Natural killer cell (primary cell): ENCODE measurements at regions not wholly inside any gene's neighbourhood (a gene's known extent, or its start where the extent isn't known, plus 50 kb on each side); places are given as distances from the start of the nearest gene placed in this dataset.

Source experiments
- ATAC-seq, 3 donors: fragments of 150-1000 bp in 2 of 3; fragments of 200-7000 bp in 1 of 3; cut with Tn5 transposase; 1 replicate in 1 of 3; 2 replicates in 2 of 3; pipeline ENCODE4 v1.10.0; 2021; ENCODE audit warnings: mild to moderate bottlenecking in 2 of 3, moderate library complexity in 2 of 3
- DNase-seq, 2 donors: peaks; one replicate each; pipeline versions ENCODE4 v3.0.0 to v3.0.0-alpha.2; 2013 to 2021; ENCODE audit warnings: mixed read lengths in 1 of 2
- H3K27ac ChIP-seq: one replicate; pipeline ENCODE4 v1.5.1; 2013; ENCODE audit warnings: mild to moderate bottlenecking, low read length
- H3K27me3 ChIP-seq: one replicate; pipeline ENCODE4 v1.6.1; 2013; ENCODE audit warnings: low read length; ENCODE audit not compliant: control insufficient read depth, insufficient read depth
- H3K36me3 ChIP-seq: one replicate; pipeline ENCODE4 v1.6.1; 2013; ENCODE audit warnings: low read length; ENCODE audit not compliant: control insufficient read depth, insufficient read depth
- H3K4me1 ChIP-seq: one replicate; pipeline ENCODE4 v1.6.1; 2013; ENCODE audit warnings: low read length; ENCODE audit not compliant: control insufficient read depth, insufficient read depth
- H3K4me3 ChIP-seq: one replicate; pipeline ENCODE4 v1.5.1; 2013; ENCODE audit warnings: low read length
- H3K9me3 ChIP-seq: one replicate; pipeline ENCODE4 v1.6.1; 2013; ENCODE audit warnings: low read length; ENCODE audit not compliant: control insufficient read depth, insufficient read depth
- H3K27ac Mint-ChIP-seq, 2 donors: one replicate each; pipeline ENCODE4 v1.8.0; 2022; ENCODE audit warnings: mild to moderate bottlenecking in 2 of 2, mixed read lengths in 2 of 2, moderate library complexity in 1 of 2
- H3K27me3 Mint-ChIP-seq, 2 donors: one replicate each; pipeline ENCODE4 v1.8.0; 2022; ENCODE audit warnings: low read depth in 2 of 2, mixed read lengths in 2 of 2
- H3K36me3 Mint-ChIP-seq: one replicate; pipeline ENCODE4 v1.8.0; 2022; ENCODE audit warnings: mixed read lengths
- H3K4me1 Mint-ChIP-seq, 2 donors: one replicate each; pipeline ENCODE4 v1.8.0; 2022; ENCODE audit warnings: mixed read lengths in 2 of 2
- H3K4me3 Mint-ChIP-seq: one replicate; pipeline ENCODE4 v1.8.0; 2022; ENCODE audit warnings: mild to moderate bottlenecking, moderate library complexity, mixed read lengths
- H3K9me3 Mint-ChIP-seq, 2 donors: one replicate each; pipeline ENCODE4 v1.8.0; 2022; ENCODE audit warnings: mixed read lengths in 2 of 2
- WGBS: methylation state at CpG from one replicate; pipeline ENCODE4 v1.1.7; 2013; ENCODE audit warnings: missing lambda C conversion rate; ENCODE audit not compliant: insufficient coverage; 5-methylcytosine and 5-hydroxymethylcytosine counted together
- intact Hi-C: fragments of 100-400 bp; cut with micrococcal nuclease; formaldehyde crosslinking; loops from one replicate; pipeline ENCODE4 v1.14.2; 2022
- TF ChIP-seq, protein P1 (sequence below): fragments of 200-600 bp; IDR thresholded peaks from one replicate; pipeline ENCODE4 v1.8.0; 2022; ENCODE audit warnings: antibody characterized with exemption

DNA sequence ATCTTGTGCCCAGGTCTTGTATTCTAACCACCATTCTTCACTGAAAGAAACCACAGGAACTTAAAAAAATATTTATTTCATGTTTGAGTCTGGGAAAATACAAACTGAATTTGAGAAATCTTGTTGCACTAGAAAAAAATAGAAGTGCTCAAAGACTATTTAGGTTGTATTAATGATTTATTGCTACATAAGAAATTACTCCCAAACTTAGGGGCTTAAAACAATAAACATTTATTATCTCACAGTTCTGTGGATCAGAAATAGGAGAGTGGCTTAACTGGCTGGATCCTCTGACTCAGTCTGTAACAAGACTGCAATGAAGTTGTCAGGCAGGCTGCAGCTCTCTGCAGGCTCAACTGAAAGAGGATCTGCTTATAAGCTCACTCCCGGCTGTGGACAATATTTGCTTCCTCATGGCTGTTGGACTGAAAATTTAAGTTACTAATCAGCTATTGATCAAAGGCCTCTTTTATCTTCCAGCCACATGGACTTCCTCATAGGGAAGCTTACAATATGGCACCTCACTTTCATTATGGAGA lies 295.4 kb upstream of the FAM241A start:
- TF ChIP-seq, protein P1, sequence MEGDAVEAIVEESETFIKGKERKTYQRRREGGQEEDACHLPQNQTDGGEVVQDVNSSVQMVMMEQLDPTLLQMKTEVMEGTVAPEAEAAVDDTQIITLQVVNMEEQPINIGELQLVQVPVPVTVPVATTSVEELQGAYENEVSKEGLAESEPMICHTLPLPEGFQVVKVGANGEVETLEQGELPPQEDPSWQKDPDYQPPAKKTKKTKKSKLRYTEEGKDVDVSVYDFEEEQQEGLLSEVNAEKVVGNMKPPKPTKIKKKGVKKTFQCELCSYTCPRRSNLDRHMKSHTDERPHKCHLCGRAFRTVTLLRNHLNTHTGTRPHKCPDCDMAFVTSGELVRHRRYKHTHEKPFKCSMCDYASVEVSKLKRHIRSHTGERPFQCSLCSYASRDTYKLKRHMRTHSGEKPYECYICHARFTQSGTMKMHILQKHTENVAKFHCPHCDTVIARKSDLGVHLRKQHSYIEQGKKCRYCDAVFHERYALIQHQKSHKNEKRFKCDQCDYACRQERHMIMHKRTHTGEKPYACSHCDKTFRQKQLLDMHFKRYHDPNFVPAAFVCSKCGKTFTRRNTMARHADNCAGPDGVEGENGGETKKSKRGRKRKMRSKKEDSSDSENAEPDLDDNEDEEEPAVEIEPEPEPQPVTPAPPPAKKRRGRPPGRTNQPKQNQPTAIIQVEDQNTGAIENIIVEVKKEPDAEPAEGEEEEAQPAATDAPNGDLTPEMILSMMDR = no peak

DNA sequence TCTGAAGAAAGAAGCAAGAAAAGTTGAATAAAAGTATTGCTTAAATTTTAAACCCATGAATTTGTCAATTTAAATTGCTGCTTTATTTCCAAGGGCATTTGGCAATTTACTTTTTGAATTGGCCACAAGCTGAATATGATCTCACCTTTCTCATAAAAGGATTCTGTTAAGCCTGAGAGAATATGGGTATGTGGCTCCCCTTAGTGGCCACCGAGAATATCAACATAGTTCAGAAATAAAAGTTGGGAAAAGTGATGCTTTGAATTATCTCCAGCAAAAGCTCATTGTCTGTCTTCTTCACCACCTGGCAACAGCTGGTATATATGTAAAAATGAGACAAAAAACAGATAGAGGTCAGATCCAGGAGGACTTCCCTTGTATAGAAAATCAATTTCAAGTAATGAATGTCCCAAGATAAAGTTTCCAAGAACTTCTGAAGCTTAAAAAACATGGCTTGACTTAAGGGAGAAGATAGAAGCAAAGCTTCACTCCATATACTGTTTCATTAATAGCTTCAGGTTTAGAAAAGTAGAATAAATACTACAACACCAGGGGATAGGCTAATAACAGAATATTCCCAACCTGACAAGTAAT lies 290.7 kb upstream of the FAM241A start:
- Histone ChIP-seq H3K27me3 (no peaks in the 10 kb centered on the region), H3K27ac (no peak overlapping the region), H3K4me3 (no peak overlapping the region), H3K9me3 (no peaks in the 10 kb centered on the region), H3K36me3 (no peaks in the 10 kb centered on the region), H3K4me1 (no peaks in the 10 kb centered on the region)
- Mint-ChIP-seq H3K4me1 (no peaks in the 10 kb centered on the region), H3K9me3 (no peaks in the 10 kb centered on the region), H3K27ac (no peak overlapping the region), H3K4me3 (no peak overlapping the region), H3K27me3 (no peaks in the 10 kb centered on the region), H3K36me3 (no peaks in the 10 kb centered on the region)
- intact Hi-C loops = no loop called here
- TF ChIP-seq, protein P1 = no peak
- DNase-seq = no peak
- WGBS = 0% methylated on average over 1 of the region's 1 CpG
- no peak for ATAC-seq

More for the DNA sequence above, 295.4 kb upstream of the FAM241A start:
- no peaks in the 10 kb centered on the region for H3K27me3 ChIP-seq
- H3K27ac Mint-ChIP-seq = no peak overlapping the region
- no peaks in the 10 kb centered on the region for H3K27me3 Mint-ChIP-seq
- H3K36me3 ChIP-seq = no peaks in the 10 kb centered on the region
- peaks cover 0 to 6% of the 10 kb centered on the region in 2 donors for H3K9me3 Mint-ChIP-seq
- no peaks in the 10 kb centered on the region for H3K9me3 ChIP-seq
- no peaks in the 10 kb centered on the region for H3K4me1 ChIP-seq
- intact Hi-C loops = no loop called here
- no peak overlapping the region for H3K4me3 Mint-ChIP-seq
- no peaks in the 10 kb centered on the region for H3K4me1 Mint-ChIP-seq
- 80% methylated on average over 1 of the region's 1 CpG for WGBS
- H3K4me3 ChIP-seq = no peak overlapping the region
- ATAC-seq (no peak), DNase-seq (no peak)
- no peak overlapping the region for H3K27ac ChIP-seq
- H3K36me3 Mint-ChIP-seq = no peaks in the 10 kb centered on the region

DNA sequence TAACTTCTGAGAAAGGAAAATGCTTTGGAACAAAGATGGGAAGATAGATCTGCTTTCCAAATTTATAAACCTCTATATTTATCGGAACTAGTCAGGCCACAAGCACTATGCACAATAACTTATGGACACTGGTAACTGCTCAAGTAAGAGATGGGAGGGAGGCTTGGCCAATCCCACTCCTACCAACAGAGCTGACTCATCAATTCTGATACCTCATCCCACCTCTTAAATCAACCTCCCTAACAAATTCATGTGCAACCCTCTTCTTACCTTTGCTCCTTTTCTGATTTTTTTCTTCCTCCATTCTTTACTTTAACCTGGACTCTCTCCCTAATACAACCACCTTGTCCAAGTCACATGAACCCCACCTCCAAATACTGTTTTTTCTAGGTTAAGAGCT lies 289.9 kb upstream of the FAM241A start:
- intact Hi-C loops = no loop called here

More for the DNA sequence above, 289.9 kb upstream of the FAM241A start:
- no peak overlapping the region for H3K4me3 Mint-ChIP-seq
- Histone ChIP-seq H3K27ac (no peak overlapping the region), H3K4me1 (no peaks in the 10 kb centered on the region), H3K27me3 (no peaks in the 10 kb centered on the region), H3K36me3 (no peaks in the 10 kb centered on the region), H3K4me3 (no peak overlapping the region), H3K9me3 (no peaks in the 10 kb centered on the region)
- no CpG with 5 or more reads among the region's 1 CpG for WGBS
- no peak overlapping the region for H3K27ac Mint-ChIP-seq
- DNase-seq (no peak), ATAC-seq (no peak)
- H3K9me3 Mint-ChIP-seq = no peaks in the 10 kb centered on the region
- no peaks in the 10 kb centered on the region for H3K4me1 Mint-ChIP-seq
- no peaks in the 10 kb centered on the region for H3K27me3 Mint-ChIP-seq
- no peaks in the 10 kb centered on the region for H3K36me3 Mint-ChIP-seq
- TF ChIP-seq, protein P1 = no peak
